SU-DHL-6 (cell line): ENCODE measurements at regions not wholly inside any gene's neighbourhood (a gene's known extent, or its start where the extent isn't known, plus 50 kb on each side); places are given as distances from the start of the nearest gene placed in this dataset.

Experiments used
- EZH2phosphoT487 ChIP-seq: fragments of 200-600 bp; sonication (generic), shearing (Covaris generic); conservative IDR thresholded peaks from 2 replicates; pipeline ENCODE4 v1.6.1; 2018; ENCODE audit warnings: mild to moderate bottlenecking, antibody characterized with exemption, low read length, moderate library complexity, mixed read lengths
- TF ChIP-seq, protein P1 (sequence below): fragments of 200-600 bp; sonication (generic); IDR thresholded peaks from one replicate; pipeline ENCODE4 v1.5.1; 2017; ENCODE audit warnings: antibody characterized with exemption, mild to moderate bottlenecking, low read length, moderate library complexity; ENCODE audit not compliant: insufficient read depth, poor library complexity, severe bottlenecking

DNA sequence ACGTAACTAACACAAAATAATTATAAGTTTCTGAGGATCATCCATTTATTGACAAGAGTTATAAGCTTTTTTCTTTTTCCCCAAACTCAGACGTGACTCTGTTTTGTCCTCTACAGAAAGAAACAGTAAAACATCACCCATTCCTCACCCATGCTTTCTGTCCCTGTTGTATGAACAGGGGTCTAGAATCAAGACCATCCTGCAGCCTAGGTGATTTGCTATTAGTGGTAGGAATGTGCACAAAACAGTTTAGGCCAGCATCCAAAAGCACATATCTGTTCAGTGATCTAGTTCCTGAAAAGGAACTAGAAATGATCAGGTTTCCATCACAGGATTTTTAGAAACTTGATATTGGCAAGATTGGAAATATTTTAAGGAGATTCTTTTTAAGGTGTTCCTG is 527.6 kb downstream of the SOX2 start:
- TF ChIP-seq, protein P1, sequence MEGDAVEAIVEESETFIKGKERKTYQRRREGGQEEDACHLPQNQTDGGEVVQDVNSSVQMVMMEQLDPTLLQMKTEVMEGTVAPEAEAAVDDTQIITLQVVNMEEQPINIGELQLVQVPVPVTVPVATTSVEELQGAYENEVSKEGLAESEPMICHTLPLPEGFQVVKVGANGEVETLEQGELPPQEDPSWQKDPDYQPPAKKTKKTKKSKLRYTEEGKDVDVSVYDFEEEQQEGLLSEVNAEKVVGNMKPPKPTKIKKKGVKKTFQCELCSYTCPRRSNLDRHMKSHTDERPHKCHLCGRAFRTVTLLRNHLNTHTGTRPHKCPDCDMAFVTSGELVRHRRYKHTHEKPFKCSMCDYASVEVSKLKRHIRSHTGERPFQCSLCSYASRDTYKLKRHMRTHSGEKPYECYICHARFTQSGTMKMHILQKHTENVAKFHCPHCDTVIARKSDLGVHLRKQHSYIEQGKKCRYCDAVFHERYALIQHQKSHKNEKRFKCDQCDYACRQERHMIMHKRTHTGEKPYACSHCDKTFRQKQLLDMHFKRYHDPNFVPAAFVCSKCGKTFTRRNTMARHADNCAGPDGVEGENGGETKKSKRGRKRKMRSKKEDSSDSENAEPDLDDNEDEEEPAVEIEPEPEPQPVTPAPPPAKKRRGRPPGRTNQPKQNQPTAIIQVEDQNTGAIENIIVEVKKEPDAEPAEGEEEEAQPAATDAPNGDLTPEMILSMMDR: no peak
- TF ChIP-seq EZH2phosphoT487: no peak
